GM12874 (cell line): ENCODE measurements at regions not wholly inside any gene's neighbourhood (a gene's known extent, or its start where the extent isn't known, plus 50 kb on each side); places are given as distances from the start of the nearest gene placed in this dataset.

Source experiments
- CTCF ChIP-seq: IDR thresholded peaks from 2 replicates; pipeline ENCODE4 v1.5.1; 2011; ENCODE audit warnings: low read depth, mild to moderate bottlenecking, control low read depth, low read length, moderate library complexity; ENCODE audit not compliant: insufficient read depth

DNA sequence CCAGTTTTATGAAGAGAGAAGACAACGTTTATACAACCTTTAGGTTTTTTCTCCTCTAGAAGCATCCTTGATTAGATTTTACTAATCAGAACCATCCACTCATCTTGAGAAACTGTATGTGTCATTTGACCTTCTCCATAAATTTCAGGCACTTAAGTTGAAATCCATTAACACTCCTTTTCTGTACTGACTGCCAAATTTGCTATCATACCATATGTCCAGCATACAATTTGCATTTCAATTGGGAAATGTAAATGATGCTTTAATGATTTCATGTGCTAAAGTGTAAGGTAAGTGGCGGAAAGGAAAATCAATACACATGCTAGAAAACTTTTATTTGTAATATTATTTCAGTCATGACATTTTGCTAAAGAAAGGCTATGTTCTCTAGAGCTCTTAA lies 731.6 kb downstream of the GBE1 start:
- no peak for TF ChIP-seq CTCF

- no peak for TF ChIP-seq CTCF
These were observed 734.1 kb downstream of the GBE1 start for GRCh38 chr3:81027344-81027743.

DNA sequence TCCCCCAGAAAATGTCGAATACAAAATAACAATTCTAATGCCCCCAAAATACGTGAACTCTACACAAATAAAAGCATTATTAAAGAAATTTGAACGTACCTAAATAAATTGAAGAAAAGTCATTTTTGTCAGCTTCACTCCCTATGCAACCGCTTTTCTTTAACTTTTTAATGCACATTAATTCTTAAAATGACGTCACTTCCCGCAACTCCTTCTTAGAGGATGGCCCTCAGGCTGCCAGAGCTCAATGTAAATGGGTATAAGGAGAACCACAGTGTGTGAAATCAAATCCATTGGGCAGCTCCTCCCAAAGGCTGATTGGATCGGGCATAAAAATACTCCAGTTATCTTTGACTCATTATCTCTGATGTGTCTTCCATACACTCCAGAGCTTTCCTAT lies 736.9 kb downstream of the GBE1 start:
- no peak for TF ChIP-seq CTCF

GRCh38 chr3:81022339-81022738 lies 739.1 kb downstream of the GBE1 start:
- no peak for TF ChIP-seq CTCF

- TF ChIP-seq CTCF, result no peak
These were observed 748.1 kb downstream of the GBE1 start for GRCh38 chr3:81013360-81013759.

DNA sequence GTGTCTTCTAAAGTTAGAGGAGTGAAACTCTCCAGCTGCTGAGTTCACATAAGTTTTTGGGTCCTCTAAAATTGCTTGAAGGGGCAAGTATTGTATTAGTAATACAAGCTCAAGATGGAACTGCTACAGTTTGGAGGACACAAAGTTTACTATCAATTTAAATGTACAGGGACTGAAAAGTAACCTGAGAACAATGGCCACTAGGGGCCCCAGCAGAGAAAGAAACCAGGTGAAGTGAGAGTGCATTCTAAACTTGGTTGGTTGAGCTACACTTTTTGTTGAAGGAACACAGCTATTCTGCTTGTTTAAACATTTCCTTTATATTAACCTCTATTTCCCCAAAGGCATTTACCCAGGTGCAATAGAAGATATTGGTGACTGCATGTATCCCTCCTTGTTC lies 755.5 kb downstream of the GBE1 start:
- no peak for TF ChIP-seq CTCF

DNA sequence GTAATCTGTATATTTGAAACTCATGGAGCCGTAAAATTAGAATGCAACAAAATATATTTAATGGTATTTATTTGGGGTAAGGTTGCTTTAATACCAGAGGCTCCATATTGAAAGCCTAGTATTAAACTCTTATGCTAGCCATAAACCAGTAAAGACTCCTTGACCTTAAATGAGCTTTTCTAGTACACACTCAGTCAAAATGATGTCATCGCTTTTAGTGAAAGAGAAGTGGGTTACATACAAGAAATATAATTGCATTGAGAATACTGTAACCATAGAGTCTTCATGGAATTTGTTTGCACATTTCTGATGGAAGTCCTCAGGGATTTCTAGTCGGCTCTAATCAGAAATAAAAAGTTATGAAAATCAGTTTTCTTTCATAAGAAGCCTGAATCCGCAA lies 757.6 kb downstream of the GBE1 start:
- no peak for TF ChIP-seq CTCF
